Skeletal muscle cell (primary cell): ENCODE measurements at regions not wholly inside any gene's neighbourhood (a gene's known extent, or its start where the extent isn't known, plus 50 kb on each side); places are given as distances from the start of the nearest gene placed in this dataset.
"Not testable (repeated sequence)": the region's sequence is repeated elsewhere in the genome, so short reads cannot be mapped to it uniquely, and the experiment has no call there.

Experiments
- DNase-seq: peaks from one replicate; pipeline ENCODE4 v3.0.0-alpha.2; 2010; ENCODE audit warnings: low read depth
- H3K4me3 ChIP-seq: 2 replicates; pipeline ENCODE4 v1.5.1; 2011; ENCODE audit warnings: low read depth, mild to moderate bottlenecking, control low read depth, low read length, moderate library complexity

DNA sequence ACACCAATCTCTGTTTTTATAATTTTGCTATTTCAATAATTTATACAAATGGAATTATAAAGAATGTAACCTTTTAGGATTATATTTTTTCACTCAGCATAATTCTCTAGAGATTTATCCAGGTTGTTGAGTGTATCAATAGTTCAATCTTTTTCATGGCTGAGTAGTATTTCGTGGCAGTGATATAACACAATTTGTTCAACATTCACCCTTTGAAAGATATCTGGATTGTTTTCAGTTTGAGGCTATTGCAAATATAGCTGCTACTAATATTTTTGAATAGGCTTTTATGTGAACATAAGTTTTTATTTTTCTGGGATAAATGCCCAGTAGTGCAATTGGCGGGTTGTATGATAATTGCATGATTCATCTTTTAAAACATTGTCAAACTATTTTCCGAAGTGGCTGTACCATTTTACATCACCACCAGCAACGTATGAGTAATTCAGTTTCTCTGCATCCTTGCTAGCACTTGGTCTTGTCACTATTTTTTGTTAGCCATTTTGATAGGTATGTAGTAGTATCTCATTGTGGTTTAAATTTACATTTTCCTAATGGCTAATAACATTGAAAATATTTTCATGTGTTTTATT lies 55.6 kb upstream of the ABCD3 start:
- DNase-seq = no peak
- H3K4me3 ChIP-seq = no peak overlapping the region

DNA sequence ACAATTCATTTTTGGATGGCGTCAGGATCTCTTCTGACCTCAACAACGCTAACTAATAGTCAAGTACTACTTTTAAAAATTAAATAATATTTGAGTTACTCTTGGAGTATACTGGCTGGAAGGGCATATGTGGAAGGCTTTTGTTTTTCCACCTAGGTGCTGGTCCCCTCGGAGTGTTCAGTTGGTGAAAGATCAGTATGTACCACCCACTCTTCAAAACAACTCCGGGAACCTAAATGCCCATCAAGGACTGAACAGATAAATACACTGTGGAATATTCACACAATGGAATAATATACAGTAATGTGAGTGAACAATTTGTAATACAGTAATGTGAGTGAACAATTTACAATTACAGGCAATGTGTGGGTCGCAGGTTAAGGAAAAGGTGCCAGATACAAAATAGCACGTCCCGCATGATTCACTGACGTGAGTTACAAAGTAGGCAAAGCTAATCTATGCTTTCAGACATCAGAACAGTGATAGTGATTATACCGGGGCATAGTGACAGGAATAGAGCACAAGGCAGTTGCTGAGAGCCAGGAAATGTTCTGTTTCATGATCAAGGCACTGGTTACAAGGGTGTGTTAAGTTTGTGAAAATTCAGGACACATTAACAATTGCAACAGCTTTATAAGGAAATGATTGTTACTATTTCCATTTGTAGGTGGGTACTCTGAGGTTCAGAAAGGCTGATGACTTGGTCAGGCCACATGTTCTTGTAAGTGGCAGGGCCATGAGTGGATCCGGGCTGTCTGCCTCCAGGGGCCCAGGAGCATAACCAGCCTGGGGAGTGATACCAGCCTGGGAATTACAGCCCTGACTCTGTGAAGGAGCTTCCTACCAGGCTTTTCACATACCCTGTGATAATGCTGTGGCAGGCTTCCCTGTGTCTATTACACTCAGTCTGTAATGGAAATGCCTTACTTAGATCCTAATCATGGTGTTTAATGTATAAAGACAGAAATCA lies 59.3 kb upstream of the ABCD3 start:
- no peak for DNase-seq
- H3K4me3 ChIP-seq = no peak overlapping the region

DNA sequence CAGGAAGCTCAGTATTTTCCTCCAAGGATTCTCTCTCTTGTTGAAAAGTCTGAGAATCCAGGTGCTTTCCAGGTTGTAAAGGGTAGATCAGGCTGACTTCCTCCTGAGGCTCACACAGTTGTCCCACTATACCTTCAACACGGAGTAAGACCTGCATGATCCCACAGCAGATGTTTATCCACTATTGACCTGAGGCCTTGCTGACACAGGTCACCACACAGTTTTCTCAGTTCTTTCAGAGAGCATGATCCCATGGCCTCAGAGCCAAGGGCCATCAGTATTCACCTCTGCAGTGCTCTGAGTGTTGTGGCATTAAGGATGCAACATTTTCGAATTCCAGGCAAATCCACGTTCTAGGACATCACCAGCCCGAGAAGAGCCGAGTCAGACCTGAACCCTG lies 60.5 kb upstream of the ABCD3 start:
- no peak overlapping the region for H3K4me3 ChIP-seq
- DNase-seq = no peak

DNA sequence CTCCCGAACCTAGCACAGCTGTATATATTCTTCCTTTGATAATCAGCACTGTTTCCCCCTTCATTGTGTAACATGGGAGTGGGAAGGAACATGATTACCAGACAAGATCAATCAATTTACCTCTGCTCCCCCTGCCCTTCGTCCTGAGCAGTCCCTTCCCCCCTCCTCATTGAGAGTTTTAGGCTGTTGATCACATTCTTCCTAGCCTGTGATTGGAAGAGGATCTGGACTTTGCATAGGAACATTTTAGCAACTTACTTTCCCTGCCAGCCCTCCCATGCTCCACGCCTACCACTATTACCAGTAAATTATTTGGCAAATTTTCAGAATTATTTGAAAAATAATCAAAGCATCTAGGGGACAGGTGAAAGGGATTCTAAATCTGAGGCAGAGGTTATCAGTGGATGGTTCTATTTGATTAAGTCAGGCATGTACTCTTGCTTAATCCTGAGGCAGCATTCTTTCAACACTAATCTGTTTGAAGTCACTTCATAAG lies 62.7 kb upstream of the ABCD3 start:
- no peak for DNase-seq
- no peak overlapping the region for H3K4me3 ChIP-seq

DNA sequence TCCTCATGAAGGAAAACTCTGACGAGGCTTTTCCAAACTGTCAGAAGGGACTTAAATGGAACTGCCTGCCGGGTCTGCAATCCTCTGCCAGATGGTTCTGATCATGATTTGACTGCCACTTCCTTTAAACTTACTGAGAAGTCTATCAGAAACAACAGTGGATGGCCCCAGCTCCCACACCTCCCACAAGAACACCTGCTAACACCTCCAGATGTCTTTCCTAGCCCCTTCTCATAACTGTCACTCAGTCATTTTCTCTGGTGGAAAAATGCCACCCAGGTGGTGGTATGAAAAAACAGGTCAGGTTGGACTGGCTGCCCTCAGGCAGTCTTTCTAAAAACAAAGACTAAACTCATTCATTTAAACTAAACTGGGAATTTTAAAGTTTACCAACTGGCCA lies 66.7 kb upstream of the ABCD3 start:
- no peak for DNase-seq
- no peak overlapping the region for H3K4me3 ChIP-seq

DNA sequence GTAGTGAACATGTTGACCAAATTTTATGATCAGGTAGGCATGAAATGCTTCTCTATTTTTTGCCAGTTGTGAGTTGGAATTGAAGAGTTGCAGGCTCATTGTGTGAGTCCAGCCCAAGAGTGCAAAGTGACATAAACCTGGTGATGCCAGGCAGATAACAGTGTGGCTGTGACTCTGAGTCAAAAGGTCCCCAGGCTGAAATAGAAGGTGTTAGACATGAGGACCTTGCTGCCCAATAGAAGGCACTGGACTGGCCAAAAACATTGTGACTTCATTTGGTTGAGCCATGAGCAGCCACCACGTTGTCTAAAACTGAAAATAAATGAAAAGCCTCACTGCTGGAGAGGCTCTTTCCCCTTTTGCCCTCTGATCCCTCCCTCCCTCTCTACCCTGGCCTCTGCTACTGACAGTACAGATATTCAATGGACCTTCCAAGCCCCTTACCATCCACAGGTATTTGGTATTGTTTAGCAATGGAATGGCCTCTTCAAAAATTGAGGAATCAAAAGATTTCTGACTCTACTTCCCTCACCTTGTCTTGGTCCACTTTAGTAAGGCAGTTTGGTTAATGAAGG lies 67.8 kb upstream of the ABCD3 start:
- H3K4me3 ChIP-seq = no peak overlapping the region
- no peak for DNase-seq

DNA sequence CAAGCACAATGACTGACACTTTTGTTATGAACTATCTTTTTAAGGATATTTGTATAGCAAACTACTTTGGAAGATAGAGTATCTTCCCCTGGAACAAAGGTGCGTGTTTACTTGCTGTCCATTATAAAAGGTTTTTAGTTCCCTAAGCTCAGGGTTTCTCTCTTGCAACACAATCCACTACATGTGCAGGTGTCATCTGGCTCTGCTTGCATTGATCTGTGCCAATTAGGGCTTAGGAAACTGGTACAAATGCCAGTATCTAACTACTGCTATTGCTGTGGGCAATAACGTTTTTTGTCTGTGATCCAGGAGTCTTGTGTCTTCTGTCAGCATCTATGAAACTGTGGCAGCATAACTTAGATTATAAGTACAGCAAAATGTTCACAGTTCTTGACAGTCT lies 68.3 kb upstream of the ABCD3 start:
- no peak overlapping the region for H3K4me3 ChIP-seq
- DNase-seq = no peak

DNA sequence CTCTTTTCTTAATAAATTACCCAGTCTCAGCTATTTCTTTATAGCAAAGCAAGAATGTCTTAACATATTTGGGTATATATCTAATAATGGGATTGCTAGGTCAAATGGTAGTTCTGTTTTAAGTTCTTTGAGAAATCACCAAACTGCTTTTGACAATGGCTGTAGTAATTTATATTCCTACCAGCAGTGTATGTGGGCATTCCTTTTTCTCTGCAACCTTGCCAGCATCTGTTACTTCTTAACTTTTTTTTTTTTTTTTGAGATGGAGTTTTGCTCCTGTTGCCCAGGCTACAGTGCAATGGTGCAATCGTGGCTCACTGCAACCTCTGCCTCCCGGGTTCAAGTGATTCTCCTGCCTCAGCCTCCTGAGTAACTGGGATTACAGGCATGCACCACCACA lies 69.8 kb upstream of the ABCD3 start:
- not testable (repeated sequence) for H3K4me3 ChIP-seq, DNase-seq

DNA sequence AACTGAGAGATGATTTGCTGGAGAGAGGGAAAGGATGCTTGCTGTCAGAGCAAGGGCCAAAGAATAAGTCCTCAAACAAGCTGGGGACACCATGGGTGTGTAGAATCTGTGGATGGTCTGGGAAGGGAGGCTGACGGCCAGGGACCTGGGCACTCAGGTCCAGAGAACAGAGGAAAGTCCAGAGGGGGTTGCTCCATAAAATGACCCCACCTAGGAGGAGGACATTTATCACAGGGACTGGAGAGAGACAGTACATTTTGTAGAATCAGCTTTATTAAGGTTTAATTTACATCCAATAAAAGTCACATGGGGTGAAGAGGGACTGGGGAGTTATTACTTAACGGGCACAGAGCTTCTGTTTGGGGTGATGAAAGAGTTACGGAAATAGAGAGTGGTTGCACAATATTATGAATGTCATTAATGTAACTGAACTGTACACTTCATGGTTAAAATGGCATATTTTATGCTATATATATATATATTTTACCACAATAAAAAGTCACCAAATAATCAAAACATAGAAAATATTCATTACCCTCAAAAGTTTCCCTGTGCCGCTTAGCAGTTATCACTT lies 73.0 kb upstream of the ABCD3 start:
- no peak overlapping the region for H3K4me3 ChIP-seq
- DNase-seq = no peak

DNA sequence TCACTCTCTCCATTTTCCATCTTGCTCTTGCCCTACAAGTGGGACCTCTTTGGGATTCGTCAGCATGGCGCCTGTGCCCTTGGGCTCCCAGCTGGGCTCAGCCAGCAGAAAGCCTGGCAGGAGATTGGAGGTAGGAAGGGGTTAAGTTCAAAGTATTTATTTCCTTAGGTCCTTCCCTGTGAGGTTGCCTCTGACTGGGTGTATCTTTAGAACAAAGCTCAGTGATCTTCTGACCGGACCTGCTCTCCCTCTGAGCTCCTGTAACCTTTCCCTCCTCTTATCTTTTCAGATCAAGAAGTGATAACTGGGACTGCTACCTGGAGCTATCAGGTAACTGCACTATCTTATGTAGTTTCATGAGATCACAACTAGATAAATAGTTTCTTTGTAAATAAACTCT lies 75.8 kb upstream of the ABCD3 start:
- H3K4me3 ChIP-seq = no peak overlapping the region
- DNase-seq = no peak

DNA sequence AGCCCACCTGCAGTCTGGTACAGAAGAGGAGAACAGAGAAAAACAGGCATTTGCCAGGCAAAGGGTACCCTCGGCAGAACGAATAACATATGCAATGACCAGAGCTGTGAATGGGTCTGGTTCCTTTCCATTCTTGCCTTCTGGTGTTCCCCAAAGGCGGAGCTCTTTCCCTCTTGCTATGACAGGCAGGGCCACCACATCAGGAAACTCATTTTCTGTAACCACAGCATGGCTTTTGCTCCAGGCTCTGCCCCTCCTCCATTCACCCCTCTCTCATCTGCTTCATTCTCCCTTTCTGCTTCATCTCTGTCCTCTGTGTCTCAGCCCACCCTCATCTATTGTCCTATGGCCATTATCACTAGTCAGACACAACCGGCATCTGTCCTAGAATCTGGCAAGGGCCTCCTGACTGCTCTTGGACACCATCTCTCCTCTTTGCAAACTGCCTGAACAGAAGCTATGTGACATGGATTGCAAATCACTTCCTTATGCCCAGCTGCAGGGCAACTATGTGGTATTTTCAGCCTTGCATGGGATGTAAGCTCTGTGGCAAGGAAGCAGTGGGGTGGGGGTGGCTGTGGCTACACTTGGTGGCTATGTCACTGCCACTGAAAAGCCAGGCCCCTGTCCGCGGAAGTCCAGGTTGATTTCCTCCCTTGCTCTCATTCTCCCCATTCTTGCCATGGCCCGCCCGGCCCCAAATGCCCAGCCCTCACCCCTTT lies 78.8 kb upstream of the ABCD3 start:
- DNase-seq = no peak
- H3K4me3 ChIP-seq = no peak overlapping the region

DNA sequence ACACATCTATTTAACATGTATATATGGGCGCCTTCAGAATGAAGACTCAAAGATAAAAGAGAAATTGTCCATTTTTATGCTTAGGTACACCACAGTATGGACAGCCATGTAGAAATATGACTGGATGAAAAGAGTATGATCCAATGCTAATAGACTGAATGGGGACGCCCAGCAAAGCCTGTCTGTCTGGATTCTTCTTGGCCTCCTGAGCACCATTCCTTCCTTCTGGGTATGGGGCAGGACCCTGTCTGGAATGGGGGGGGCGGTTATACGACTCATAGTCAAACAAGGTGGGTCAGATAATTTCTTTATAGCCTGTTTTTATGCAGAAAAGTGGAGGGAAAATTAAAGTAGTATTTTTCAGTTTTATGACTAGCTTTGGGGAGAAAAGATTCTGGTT lies 81.2 kb upstream of the ABCD3 start:
- no peak for DNase-seq
- H3K4me3 ChIP-seq = no peak overlapping the region

DNA sequence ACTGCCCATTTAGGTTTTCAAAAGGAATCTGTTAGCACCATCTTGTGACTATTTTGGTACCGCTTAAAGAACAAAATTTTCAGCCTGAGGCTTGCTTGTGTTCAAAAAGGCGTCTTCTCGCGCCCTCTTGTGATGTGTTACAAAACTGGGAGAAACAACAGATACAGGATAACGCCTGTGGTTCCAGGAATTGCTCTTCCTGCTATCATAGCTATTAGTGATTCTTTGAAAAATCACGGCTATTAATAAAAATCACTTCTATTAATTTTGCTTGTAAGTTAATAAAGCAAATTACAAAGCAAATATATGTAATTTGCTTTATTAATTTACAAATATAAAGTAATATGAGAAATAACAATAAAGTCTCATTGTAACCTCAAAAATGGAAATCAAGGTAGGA lies 82.2 kb upstream of the ABCD3 start:
- DNase-seq = peak; percentile 68
- H3K4me3 ChIP-seq = no peak overlapping the region

DNA sequence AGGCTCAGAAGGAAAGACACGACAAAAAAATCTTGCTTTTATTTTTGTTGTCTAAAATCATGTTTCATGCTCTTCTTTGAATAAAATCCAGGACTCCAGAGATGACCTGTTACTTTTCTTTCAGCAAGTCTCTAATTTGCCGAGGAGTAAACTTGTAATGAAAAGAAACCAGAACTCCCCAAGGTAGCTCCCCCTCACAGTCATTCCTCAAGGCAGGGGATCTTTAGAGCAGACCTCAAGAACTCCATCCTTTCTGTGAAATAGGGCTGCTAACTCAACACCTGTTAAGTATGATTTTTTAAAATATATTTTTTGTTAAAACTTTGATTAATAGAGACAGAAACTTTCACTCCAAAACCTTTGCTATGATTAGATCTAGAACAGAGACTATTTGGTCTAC lies 82.7 kb upstream of the ABCD3 start:
- DNase-seq = no peak
- H3K4me3 ChIP-seq = no peak overlapping the region

DNA sequence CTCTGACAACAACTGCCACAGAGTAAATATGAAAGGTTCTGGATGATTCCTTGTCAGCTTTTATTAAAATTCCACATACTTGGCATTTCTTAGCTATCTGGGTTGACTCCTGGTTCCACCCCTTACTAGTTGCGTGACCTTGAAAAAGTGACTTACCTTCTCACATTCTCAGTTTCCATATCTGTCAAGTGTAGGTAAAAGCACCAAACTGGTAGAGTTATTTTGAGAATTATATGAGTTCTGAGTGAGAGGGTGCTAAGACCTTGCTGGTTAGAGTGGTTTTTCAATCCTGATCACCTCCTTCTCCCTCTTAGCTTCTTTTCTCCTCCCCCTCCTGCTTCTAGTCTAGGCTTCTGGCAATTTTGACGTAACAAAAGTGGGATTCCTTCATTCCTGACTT lies 83.4 kb upstream of the ABCD3 start:
- no peak overlapping the region for H3K4me3 ChIP-seq
- no peak for DNase-seq

DNA sequence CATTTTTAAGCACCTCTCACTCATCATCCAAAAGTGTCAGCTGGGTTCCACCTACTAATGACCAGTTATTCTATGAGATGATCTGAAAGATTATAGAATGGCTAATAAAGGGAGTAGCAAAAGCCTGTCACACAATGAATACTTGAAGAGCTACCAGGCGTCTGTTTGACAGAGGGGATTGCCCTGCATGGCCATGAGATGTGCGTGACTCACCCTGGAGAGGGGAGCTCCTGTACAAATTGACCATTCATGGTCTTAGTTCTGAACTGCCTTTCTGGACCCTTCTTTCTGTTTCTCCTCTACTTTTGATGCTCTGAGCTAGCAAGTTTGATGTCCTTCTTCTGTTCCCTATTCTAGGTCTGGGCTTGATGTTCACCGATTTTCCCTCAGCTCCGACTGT lies 85.2 kb upstream of the ABCD3 start:
- DNase-seq = no peak
- H3K4me3 ChIP-seq = no peak overlapping the region

DNA sequence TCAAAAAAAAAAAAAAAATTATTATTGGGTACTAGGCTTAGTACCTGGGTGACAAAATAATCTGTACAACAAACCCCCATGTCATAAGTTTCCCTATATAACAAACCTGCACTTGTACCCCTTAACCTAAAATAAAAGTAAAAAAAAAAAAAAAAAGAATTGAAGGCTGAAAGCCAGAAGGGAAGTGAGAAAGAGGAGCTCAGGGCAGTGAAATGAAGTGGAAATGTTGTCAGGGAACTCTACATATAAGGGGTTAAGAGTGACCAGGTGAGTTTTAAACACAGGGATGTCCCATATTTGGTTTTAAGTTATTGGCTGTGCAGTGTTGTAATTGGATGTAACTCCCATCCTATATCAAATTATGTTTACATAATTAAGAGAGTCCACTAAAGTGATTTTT lies 85.7 kb upstream of the ABCD3 start:
- no peak overlapping the region for H3K4me3 ChIP-seq
- no peak for DNase-seq

DNA sequence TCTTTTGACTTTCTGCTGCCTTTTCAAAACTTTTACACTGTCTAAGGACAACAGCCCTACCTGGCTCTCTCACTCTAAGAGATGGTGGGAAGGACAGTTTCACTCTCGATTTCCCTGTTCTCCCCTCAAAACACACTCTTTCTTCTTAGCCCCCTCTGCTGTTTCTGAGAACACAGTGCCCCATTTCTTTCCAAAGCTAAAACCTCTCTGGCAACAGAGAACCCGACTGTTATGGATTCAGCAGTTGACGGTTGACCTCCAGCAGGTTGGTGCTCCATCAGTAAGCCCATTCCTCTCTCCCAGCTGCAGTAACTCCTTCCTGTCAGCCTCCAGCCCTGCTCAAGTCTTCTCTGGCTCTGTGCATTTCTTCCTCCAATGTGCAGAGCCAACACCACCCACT lies 88.2 kb upstream of the ABCD3 start:
- DNase-seq = no peak
- no peak overlapping the region for H3K4me3 ChIP-seq

DNA sequence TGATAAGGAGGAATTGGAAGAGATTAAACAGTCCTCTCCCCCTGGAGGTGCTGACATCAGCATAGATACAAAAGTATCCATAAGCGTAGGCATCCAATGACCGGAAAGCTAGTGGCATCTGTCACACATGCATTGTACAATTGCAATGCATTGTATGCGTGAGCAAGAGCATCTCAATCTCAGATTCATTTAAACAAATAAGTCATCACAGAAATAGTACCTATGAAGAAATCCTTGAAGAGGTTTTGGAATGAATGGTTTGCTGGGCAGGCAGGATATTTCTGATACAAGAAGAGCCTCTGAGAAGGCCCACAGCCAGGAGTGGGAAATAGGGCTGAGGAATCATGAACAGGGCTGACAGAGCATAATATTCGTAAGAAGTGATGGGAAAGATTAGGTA lies 88.9 kb upstream of the ABCD3 start:
- DNase-seq = no peak
- no peak overlapping the region for H3K4me3 ChIP-seq
